HEK293 (cell line): ENCODE measurements at regions not wholly inside any gene's neighbourhood (a gene's known extent, or its start where the extent isn't known, plus 50 kb on each side); places are given as distances from the start of the nearest gene placed in this dataset.

Experiments used
- CTCF ChIA-PET: fragments of 350-600 bp; formaldehyde crosslinking; extraction: SDS; loops from one replicate; lab custom pipeline; 2021; ENCODE audit warnings: antibody characterized with exemption; lab: Yijun Ruan, JAX
- POLR2A ChIA-PET: fragments of 300-600 bp; formaldehyde crosslinking; extraction: SDS; loops from one replicate; lab custom pipeline; 2020; ENCODE audit warnings: antibody characterized with exemption, inconsistent platforms; lab: Yijun Ruan, JAX
- H3K27ac ChIP-seq: fragments of 200-500 bp; sonication (Bioruptor generic); 2 replicates; pipeline ENCODE4 v1.5.1; 2014; ENCODE audit warnings: low read depth, low read length, control low read depth, inconsistent platforms; ENCODE audit errors: extremely low read depth
- H3K36me3 ChIP-seq, 2 experiments: fragments of 200-500 bp in 1 of 2; sonication (Bioruptor generic) in 1 of 2; 1 replicate in 1 of 2; 2 replicates in 1 of 2; pipeline ENCODE4 v1.5.1; 2014 to 2017; ENCODE audit warnings: inconsistent platforms in 2 of 2, low read length in 2 of 2; ENCODE audit not compliant: control insufficient read depth in 2 of 2, insufficient read depth in 1 of 2
- H3K4me1 ChIP-seq: fragments of 200-500 bp; sonication (Bioruptor generic); 2 replicates; pipeline ENCODE4 v1.5.1; 2014; ENCODE audit warnings: mild to moderate bottlenecking, low read length, inconsistent platforms; ENCODE audit not compliant: control insufficient read depth, insufficient read depth
- H3K4me3 ChIP-seq: 2 replicates; pipeline ENCODE4 v1.5.1; 2011; ENCODE audit warnings: low read depth, mild to moderate bottlenecking, control low read depth, low read length, moderate library complexity
- H3K9me3 ChIP-seq: fragments of 200-500 bp; sonication (Bioruptor generic); 2 replicates; pipeline ENCODE4 v1.5.1; 2014; ENCODE audit warnings: low read depth, low read length, inconsistent platforms; ENCODE audit not compliant: control insufficient read depth, insufficient read depth
- GFI1B ChIP-seq: fragments of 450-650 bp; formaldehyde crosslinking; IDR thresholded peaks from 2 replicates; pipeline ENCODE4 v1.5.1; 2016; ENCODE audit warnings: missing biosample characterization, missing genetic modification characterization
- MZF1 ChIP-seq: fragments of 450-650 bp; formaldehyde crosslinking; IDR thresholded peaks from 2 replicates; pipeline ENCODE4 v1.5.1; 2017; ENCODE audit warnings: missing biosample characterization, missing genetic modification characterization, borderline replicate concordance
- RBAK ChIP-seq: fragments of 450-650 bp; formaldehyde crosslinking; IDR thresholded peaks from 2 replicates; pipeline ENCODE4 v1.5.1; 2016; ENCODE audit warnings: missing biosample characterization, missing genetic modification characterization
- REST ChIP-seq: fragments of 450-650 bp; formaldehyde crosslinking; IDR thresholded peaks from 2 replicates; pipeline ENCODE4 v1.5.1; 2016; ENCODE audit warnings: missing biosample characterization, missing genetic modification characterization
- ZBTB10 ChIP-seq: fragments of 450-650 bp; formaldehyde crosslinking; IDR thresholded peaks from 2 replicates; pipeline ENCODE4 v1.5.1; 2016; ENCODE audit warnings: missing biosample characterization, missing genetic modification characterization
- ZBTB20 ChIP-seq: fragments of 450-650 bp; formaldehyde crosslinking; IDR thresholded peaks from 2 replicates; pipeline ENCODE4 v1.5.1; 2016; ENCODE audit warnings: missing biosample characterization, missing genetic modification characterization
- ZBTB48 ChIP-seq: fragments of 450-650 bp; formaldehyde crosslinking; IDR thresholded peaks from 2 replicates; pipeline ENCODE4 v1.5.1; 2016; ENCODE audit warnings: missing biosample characterization, missing genetic modification characterization
- ZNF221 ChIP-seq: fragments of 450-650 bp; formaldehyde crosslinking; IDR thresholded peaks from 2 replicates; pipeline ENCODE4 v1.5.1; 2017; ENCODE audit warnings: missing biosample characterization, missing genetic modification characterization, borderline replicate concordance
- ZNF311 ChIP-seq: fragments of 450-650 bp; formaldehyde crosslinking; IDR thresholded peaks from 2 replicates; pipeline ENCODE4 v1.5.1; 2017; ENCODE audit warnings: missing biosample characterization, missing genetic modification characterization, borderline replicate concordance
- ZNF354C ChIP-seq: fragments of 450-650 bp; formaldehyde crosslinking; IDR thresholded peaks from 2 replicates; pipeline ENCODE4 v1.5.1; 2016; ENCODE audit warnings: missing biosample characterization, missing genetic modification characterization, low read depth, borderline replicate concordance
- ZNF404 ChIP-seq: fragments of 450-650 bp; formaldehyde crosslinking; IDR thresholded peaks from 2 replicates; pipeline ENCODE4 v1.5.1; 2017; ENCODE audit warnings: missing biosample characterization, missing genetic modification characterization
- ZNF548 ChIP-seq: fragments of 450-650 bp; formaldehyde crosslinking; IDR thresholded peaks from 2 replicates; pipeline ENCODE4 v1.5.1; 2016; ENCODE audit warnings: missing biosample characterization, missing genetic modification characterization
- ZNF561 ChIP-seq: fragments of 450-650 bp; IDR thresholded peaks from 2 replicates; pipeline ENCODE4 v1.5.1; 2018; ENCODE audit warnings: missing biosample characterization, missing genetic modification characterization, borderline replicate concordance
- ZNF785 ChIP-seq: fragments of 450-650 bp; formaldehyde crosslinking; IDR thresholded peaks from 2 replicates; pipeline ENCODE4 v1.5.1; 2016; ENCODE audit warnings: missing biosample characterization, missing genetic modification characterization
- ZNF830 ChIP-seq: fragments of 450-650 bp; IDR thresholded peaks from 2 replicates; pipeline ENCODE4 v1.5.0; 2018; ENCODE audit warnings: missing biosample characterization, missing genetic modification characterization, low read depth, mild to moderate bottlenecking, moderate library complexity
- ZXDB ChIP-seq: fragments of 450-650 bp; formaldehyde crosslinking; IDR thresholded peaks from 2 replicates; pipeline ENCODE4 v1.5.1; 2016; ENCODE audit warnings: missing biosample characterization, missing genetic modification characterization
- TF ChIP-seq, protein P1 (sequence below): fragments of 450-650 bp; formaldehyde crosslinking; IDR thresholded peaks from 2 replicates; pipeline ENCODE4 v1.5.1; 2017; ENCODE audit warnings: missing biosample characterization, missing genetic modification characterization
- TF ChIP-seq, protein P2 (sequence below): fragments of 450-650 bp; formaldehyde crosslinking; IDR thresholded peaks from 2 replicates; pipeline ENCODE4 v1.5.1; 2016; ENCODE audit warnings: missing biosample characterization, missing genetic modification characterization
- TF ChIP-seq, protein P3 (sequence below): fragments of 450-650 bp; formaldehyde crosslinking; IDR thresholded peaks from 2 replicates; pipeline ENCODE4 v1.5.1; 2016; ENCODE audit warnings: missing biosample characterization, missing genetic modification characterization, low read depth
- TF ChIP-seq, protein P4 (sequence below): fragments of 450-650 bp; formaldehyde crosslinking; IDR thresholded peaks from 2 replicates; pipeline ENCODE4 v1.5.1; 2016; ENCODE audit warnings: missing biosample characterization, missing genetic modification characterization, borderline replicate concordance

- Histone ChIP-seq H3K27ac (no peak overlapping the region), H3K4me3 (no peak overlapping the region), H3K9me3 (no peaks in the 10 kb centered on the region), H3K4me1 (no peaks in the 10 kb centered on the region)
- CTCF ChIA-PET = no interaction called here
- POLR2A ChIA-PET = no interaction called here
- TF ChIP-seq GFI1B (tag by site-specific recombination) (no peak), ZBTB48 (no peak), REST (tag by site-specific recombination) (no peak), ZNF311 (tag by site-specific recombination) (no peak), ZNF404 (tag by site-specific recombination) (no peak), RBAK (tag by site-specific recombination) (no peak), ZNF221 (no peak), ZXDB (no peak), ZNF354C (no peak), MZF1 (tag by site-specific recombination) (no peak), ZBTB20 (no peak), ZNF830 (no peak), ZNF561 (no peak), ZBTB10 (tag by site-specific recombination) (no peak), ZNF785 (tag by site-specific recombination) (no peak), ZNF548 (tag by site-specific recombination) (no peak)
- TF ChIP-seq, protein P1, sequence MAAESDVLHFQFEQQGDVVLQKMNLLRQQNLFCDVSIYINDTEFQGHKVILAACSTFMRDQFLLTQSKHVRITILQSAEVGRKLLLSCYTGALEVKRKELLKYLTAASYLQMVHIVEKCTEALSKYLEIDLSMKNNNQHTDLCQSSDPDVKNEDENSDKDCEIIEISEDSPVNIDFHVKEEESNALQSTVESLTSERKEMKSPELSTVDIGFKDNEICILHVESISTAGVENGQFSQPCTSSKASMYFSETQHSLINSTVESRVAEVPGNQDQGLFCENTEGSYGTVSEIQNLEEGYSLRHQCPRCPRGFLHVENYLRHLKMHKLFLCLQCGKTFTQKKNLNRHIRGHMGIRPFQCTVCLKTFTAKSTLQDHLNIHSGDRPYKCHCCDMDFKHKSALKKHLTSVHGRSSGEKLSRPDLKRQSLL (tag by site-specific recombination) = no peak
- TF ChIP-seq, protein P2, sequence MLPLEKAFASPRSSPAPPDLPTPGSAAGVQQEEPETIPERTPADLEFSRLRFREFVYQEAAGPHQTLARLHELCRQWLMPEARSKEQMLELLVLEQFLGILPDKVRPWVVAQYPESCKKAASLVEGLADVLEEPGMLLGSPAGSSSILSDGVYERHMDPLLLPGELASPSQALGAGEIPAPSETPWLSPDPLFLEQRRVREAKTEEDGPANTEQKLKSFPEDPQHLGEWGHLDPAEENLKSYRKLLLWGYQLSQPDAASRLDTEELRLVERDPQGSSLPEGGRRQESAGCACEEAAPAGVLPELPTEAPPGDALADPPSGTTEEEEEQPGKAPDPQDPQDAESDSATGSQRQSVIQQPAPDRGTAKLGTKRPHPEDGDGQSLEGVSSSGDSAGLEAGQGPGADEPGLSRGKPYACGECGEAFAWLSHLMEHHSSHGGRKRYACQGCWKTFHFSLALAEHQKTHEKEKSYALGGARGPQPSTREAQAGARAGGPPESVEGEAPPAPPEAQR (tag by site-specific recombination) = no peak
- TF ChIP-seq, protein P3, sequence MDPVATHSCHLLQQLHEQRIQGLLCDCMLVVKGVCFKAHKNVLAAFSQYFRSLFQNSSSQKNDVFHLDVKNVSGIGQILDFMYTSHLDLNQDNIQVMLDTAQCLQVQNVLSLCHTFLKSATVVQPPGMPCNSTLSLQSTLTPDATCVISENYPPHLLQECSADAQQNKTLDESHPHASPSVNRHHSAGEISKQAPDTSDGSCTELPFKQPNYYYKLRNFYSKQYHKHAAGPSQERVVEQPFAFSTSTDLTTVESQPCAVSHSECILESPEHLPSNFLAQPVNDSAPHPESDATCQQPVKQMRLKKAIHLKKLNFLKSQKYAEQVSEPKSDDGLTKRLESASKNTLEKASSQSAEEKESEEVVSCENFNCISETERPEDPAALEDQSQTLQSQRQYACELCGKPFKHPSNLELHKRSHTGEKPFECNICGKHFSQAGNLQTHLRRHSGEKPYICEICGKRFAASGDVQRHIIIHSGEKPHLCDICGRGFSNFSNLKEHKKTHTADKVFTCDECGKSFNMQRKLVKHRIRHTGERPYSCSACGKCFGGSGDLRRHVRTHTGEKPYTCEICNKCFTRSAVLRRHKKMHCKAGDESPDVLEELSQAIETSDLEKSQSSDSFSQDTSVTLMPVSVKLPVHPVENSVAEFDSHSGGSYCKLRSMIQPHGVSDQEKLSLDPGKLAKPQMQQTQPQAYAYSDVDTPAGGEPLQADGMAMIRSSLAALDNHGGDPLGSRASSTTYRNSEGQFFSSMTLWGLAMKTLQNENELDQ (tag by site-specific recombination) = no peak
- TF ChIP-seq, protein P4, sequence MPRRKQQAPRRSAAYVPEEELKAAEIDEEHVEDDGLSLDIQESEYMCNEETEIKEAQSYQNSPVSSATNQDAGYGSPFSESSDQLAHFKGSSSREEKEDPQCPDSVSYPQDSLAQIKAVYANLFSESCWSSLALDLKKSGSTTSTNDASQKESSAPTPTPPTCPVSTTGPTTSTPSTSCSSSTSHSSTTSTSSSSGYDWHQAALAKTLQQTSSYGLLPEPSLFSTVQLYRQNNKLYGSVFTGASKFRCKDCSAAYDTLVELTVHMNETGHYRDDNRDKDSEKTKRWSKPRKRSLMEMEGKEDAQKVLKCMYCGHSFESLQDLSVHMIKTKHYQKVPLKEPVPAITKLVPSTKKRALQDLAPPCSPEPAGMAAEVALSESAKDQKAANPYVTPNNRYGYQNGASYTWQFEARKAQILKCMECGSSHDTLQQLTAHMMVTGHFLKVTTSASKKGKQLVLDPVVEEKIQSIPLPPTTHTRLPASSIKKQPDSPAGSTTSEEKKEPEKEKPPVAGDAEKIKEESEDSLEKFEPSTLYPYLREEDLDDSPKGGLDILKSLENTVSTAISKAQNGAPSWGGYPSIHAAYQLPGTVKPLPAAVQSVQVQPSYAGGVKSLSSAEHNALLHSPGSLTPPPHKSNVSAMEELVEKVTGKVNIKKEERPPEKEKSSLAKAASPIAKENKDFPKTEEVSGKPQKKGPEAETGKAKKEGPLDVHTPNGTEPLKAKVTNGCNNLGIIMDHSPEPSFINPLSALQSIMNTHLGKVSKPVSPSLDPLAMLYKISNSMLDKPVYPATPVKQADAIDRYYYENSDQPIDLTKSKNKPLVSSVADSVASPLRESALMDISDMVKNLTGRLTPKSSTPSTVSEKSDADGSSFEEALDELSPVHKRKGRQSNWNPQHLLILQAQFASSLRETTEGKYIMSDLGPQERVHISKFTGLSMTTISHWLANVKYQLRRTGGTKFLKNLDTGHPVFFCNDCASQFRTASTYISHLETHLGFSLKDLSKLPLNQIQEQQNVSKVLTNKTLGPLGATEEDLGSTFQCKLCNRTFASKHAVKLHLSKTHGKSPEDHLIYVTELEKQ = no peak
- TF ChIP-seq, all 188 proteins: peak for 0
- no peaks in the 10 kb centered on the region for H3K36me3 ChIP-seq
Measured at GRCh38 chr7:156172638-156173037, 360.4 kb upstream of the SHH start.
